ENCODE measurements at regions not wholly inside any gene's neighbourhood (a gene's known extent, or its start where the extent isn't known, plus 50 kb on each side); places are given as distances from the start of the nearest gene placed in this dataset.

DNA sequence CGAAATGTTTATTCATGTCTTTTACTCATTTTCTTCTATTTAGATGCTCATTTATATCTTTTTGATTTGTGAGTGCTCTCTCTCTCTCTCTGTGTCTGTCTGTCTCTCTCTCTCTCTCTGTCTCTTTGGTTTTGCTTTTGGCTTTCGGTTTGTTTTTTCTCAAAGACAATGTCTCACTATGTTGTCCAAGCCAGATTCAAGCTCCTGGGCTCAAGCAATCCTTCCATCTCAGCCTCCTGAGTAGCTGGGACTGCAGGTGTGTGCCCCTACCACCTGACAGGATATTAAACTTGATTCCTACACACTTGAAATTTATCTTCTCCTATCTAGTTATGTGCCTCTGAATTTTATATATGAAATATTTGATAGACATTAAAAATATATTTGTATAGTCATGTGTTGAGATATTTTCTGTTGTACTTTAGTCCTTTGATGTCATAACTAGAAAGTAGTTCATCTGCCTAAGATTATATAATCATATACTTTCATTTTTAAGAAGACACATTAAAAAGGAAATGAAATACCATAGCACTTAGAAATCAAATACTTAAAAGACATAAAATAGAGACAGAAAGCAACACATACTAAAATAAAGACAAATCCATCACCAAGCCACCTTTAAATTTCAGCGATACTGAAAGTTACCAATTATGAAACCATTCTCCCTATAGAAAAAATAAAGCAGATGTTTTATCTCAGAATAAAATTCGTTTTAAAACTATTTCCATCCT is 68.1 kb upstream of the SFMBT2 start:
- WGBS, 2 donors: 83 to 88% methylated on average over 4 of the region's 4 CpGs
- H3K27ac ChIP-seq: no peak overlapping the region
- no peaks in the 10 kb centered on the region for H3K4me1 ChIP-seq
- no peaks in the 10 kb centered on the region for H3K27me3 ChIP-seq
- H3K36me3 ChIP-seq (ENCODE audit: low read depth, missing control alignments): no peaks in the 10 kb centered on the region
- H3K9me3 ChIP-seq: no peaks in the 10 kb centered on the region
- TF ChIP-seq POLR2A (IDR thresholded peaks at IDR 0.05): no peak
- TF ChIP-seq, protein P1, sequence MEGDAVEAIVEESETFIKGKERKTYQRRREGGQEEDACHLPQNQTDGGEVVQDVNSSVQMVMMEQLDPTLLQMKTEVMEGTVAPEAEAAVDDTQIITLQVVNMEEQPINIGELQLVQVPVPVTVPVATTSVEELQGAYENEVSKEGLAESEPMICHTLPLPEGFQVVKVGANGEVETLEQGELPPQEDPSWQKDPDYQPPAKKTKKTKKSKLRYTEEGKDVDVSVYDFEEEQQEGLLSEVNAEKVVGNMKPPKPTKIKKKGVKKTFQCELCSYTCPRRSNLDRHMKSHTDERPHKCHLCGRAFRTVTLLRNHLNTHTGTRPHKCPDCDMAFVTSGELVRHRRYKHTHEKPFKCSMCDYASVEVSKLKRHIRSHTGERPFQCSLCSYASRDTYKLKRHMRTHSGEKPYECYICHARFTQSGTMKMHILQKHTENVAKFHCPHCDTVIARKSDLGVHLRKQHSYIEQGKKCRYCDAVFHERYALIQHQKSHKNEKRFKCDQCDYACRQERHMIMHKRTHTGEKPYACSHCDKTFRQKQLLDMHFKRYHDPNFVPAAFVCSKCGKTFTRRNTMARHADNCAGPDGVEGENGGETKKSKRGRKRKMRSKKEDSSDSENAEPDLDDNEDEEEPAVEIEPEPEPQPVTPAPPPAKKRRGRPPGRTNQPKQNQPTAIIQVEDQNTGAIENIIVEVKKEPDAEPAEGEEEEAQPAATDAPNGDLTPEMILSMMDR (IDR thresholded peaks at IDR 0.05): no peak
- no peak for DNase-seq
- H3K4me3 ChIP-seq: no peak overlapping the region
- intact Hi-C loops (cut with DNase I; ENCODE audit: low total_unique reads): no loop called here

DNA sequence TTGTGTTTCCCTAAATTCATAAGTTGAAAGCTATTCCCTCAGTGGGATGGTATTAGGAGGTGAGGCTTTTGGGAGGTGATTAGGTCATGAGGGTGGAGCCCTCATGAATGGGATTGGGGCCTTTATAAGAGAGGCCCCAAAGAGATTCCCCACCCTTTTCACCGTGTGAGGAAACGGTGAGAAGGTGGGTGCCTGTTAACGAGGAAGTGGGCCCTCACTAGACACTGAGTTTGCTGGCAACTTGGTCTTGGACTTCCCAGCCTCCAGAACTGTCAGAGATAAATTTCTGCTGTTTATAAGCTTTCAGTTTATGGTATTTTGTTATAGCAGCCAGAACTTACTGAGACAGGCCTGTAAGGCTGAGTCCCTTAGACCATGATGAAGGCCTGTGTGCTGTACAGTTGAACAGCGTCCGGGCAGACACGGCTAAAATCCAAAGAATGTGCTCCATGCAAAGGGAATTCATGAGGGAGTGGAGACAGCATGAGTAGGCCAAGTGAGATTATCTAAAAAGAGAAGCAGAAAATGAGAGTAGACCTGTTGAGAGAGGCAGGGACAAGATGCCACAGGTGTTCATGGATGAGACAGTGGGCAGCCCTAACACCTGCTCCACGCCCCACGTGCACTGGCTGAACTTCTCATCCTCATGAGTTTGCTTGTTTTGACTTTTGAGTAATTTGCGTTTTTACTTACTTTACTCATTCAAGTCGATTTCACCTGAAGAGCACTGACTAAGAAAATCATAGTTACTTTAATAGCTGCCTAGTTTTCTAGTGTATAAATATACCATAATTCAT is 66.9 kb upstream of the SFMBT2 start:
- 94 to 96% methylated on average over 10 of the region's 10 CpGs for WGBS, 2 donors
- DNase-seq: no peak
- Histone ChIP-seq H3K27me3 (no peaks in the 10 kb centered on the region), H3K4me1 (no peaks in the 10 kb centered on the region), H3K4me3 (no peak overlapping the region), H3K36me3 (ENCODE audit: low read depth, missing control alignments) (no peaks in the 10 kb centered on the region), H3K9me3 (no peaks in the 10 kb centered on the region), H3K27ac (no peak overlapping the region)
- intact Hi-C loops (cut with DNase I; ENCODE audit: low total_unique reads): no loop called here
- TF ChIP-seq POLR2A (IDR thresholded peaks at IDR 0.05): no peak
- TF ChIP-seq, protein P1 (IDR thresholded peaks at IDR 0.05): no peak

DNA sequence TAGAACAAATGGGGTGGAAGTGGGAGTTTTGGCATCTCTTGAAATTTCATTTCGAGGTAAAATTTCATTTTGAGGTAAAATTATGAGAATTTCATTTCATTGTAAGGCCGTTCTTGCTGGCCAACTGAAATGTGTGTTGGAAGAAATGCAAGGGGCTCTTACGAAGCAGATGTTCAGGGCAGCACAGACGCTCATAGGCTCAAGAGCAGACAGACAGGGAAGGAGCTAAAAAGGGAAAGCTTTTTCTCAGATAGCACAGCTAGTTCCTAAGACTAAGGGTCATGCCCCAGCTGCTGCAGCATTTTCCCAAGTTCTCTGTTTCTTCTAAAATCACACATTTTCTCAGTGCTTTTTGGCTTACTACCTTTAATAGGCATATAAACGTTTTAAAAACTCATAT is 65.1 kb upstream of the SFMBT2 start:
- Histone ChIP-seq H3K27me3 (no peaks in the 10 kb centered on the region), H3K4me1 (no peaks in the 10 kb centered on the region), H3K9me3 (no peaks in the 10 kb centered on the region), H3K4me3 (peak overlapping the region; percentile 0 to 22), H3K36me3 (ENCODE audit: low read depth, missing control alignments) (no peaks in the 10 kb centered on the region), H3K27ac (peak overlapping the region; percentile 46 to 86)
- WGBS, 2 donors: 20 to 22% methylated on average over 5 of the region's 5 CpGs
- TF ChIP-seq POLR2A (IDR thresholded peaks at IDR 0.05): no peak
- TF ChIP-seq, protein P1 (IDR thresholded peaks at IDR 0.05): no peak
- peak; percentile 58 for DNase-seq
- intact Hi-C loops (cut with DNase I; ENCODE audit: low total_unique reads): no loop called here

DNA sequence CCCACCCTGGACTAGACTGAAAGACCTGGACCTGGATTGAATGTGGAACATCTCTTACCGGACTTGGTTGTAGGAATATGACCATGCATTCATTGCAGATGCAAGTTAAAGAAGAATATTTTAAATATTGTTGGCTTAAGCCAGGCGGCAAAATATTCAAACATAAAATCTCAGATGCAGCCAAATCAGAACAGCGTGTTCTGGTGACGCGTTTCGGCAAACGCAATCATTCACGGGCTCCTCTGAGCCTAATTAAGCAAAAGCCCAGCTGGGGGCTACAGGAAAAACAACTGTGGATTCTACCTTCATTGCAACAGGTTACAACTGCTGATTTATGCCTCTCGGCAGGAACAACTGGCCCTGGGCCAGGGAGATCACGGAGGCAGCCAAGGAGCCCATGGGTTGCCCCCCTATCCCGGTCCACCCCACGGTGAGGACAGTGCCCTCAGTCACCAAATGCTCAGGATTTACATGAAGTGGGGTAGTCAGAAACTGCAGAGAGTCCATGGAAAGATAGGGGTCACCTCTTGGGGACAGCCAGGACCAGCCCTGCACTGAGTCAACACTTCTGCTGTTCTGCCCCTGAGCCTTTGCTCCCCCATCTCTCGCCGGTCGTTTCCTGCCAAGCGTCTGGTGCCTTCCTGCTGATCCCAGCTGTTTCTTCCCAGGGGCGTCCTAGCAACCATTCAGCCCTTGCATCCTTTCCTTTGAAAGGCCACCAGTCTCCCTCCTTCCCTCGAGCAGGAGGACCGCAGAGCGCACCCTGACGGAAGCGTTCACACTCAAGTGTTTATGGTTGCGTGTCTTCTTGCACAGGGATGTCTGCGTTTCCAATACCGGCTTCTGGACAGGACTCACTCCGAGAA is 64.4 kb upstream of the SFMBT2 start:
- H3K4me3 ChIP-seq: peak overlapping the region; percentile 0 to 22
- DNase-seq: peak; percentile 64
- no peaks in the 10 kb centered on the region for H3K4me1 ChIP-seq
- H3K27me3 ChIP-seq: no peaks in the 10 kb centered on the region
- H3K36me3 ChIP-seq (ENCODE audit: low read depth, missing control alignments): no peaks in the 10 kb centered on the region
- TF ChIP-seq POLR2A (IDR thresholded peaks at IDR 0.05): no peak
- TF ChIP-seq, protein P1 (IDR thresholded peaks at IDR 0.05): no peak
- no peaks in the 10 kb centered on the region for H3K9me3 ChIP-seq
- WGBS, 2 donors: 11 to 16% methylated on average over 26 of the region's 26 CpGs
- peak overlapping the region; percentile 46 to 86 for H3K27ac ChIP-seq
- intact Hi-C loops (cut with DNase I; ENCODE audit: low total_unique reads): no loop called here
